GM18511 (cell line): ENCODE measurements at regions not wholly inside any gene's neighbourhood (a gene's known extent, or its start where the extent isn't known, plus 50 kb on each side); places are given as distances from the start of the nearest gene placed in this dataset.

Source experiments
- ATAC-seq: cut with Tn5 transposase; IDR thresholded peaks from one replicate; pipeline ENCODE4 v1.9.1; 2021; ENCODE audit warnings: mild to moderate bottlenecking, moderate library complexity; ENCODE audit not compliant: unreplicated experiment

- no peak for ATAC-seq
Observed at GRCh38 chr9:3161912-3162311, 318.0 kb upstream of the PUM3 start.

DNA sequence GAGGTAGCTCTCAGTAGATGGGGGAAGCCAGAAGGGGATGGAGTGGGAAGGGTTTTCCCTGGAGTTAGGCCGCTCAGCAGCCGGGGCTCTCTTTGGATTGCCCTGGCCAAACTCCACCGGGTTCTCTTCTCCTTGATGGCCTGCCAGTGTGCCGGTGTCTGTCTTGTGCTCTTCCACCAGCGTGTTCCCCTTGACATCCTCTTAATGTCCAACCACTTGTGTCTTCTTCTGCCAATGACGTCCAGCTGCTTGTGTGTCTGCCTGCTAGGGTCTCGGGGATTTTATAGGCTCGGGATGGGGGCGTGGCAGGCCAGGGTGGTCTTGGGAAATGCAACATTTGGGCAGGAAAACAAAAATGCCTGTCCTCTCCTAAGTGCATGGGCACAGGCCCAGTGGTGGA, 313.1 kb upstream of the PUM3 start:
- ATAC-seq = no peak

DNA sequence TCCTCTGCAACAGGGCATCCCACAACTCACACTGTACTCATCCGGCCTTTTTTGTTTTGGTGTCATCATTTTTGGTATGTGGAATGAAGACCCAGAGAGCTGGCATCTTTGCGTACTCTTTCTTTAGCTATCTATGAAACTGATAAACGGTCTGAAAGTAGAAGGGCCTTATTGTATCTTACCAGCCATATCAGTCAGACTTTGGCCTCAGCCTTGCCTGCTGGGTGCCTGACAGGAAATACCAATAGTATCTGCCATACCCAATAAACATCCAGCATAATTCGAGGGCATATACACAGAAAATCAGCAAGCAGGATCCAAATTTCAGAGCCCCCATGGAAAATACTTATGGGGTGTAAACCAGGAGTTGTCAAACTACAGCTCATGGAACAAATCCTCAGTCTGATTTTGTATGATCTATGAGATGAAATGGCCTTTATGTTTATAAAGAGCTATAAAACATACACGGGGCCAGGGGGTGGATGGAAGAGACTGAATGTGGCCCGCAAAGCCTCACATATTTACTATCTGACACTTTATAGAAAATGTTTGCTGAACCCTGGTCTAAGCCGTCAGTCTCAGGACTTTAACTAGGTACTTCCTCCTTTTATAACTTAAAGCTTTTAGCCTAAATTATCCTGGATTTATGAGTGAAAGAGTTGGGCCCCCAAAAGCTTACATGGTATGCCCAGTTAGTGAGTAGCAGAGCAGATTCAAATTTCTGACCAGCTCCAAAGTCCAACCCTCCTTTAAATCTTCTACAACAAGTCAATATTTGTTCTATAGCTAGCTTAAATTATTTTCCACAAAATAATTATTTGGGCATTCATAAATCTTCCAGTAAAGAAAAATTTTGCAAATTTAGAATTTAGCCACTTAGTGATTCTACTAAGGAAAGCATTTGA, 308.0 kb upstream of the PUM3 start:
- ATAC-seq = no peak

- no peak for ATAC-seq
Observed at GRCh38 chr9:3150074-3150473, 306.2 kb upstream of the PUM3 start.

- no peak for ATAC-seq
Observed at GRCh38 chr9:3138231-3139229, 294.6 kb upstream of the PUM3 start.

GRCh38 chr9:3137347-3137695, 293.4 kb upstream of the PUM3 start:
- no peak for ATAC-seq

DNA sequence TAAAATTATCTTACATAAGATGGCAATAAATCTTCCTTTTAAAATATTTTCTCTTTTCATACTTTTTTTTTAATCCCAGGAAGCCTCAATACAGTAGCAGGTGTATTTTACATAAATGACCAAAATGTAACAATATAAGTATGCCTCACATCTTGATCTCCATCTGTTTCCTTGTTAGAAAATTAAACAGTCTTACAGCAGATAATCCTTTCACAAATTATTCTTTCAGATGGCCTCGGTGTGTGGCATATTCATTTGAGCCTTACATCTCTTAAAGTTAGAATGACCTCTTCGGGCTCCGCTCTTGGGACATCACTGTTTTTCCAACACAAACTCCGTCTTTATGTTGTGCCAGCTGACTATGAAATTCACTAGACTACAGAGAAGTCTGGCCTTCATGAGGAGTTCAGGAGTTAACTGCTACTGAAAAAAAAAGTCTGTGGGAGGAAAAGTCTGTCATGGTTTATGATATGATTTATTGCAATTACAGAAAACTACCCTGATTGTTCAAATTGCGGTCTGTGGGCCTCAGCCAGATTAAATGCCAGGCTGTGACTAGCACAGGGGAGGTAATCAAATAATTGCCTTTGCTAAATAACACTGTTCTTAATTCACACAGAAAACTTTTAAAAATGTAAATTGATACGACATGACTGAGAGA, 292.9 kb upstream of the PUM3 start:
- no peak for ATAC-seq

DNA sequence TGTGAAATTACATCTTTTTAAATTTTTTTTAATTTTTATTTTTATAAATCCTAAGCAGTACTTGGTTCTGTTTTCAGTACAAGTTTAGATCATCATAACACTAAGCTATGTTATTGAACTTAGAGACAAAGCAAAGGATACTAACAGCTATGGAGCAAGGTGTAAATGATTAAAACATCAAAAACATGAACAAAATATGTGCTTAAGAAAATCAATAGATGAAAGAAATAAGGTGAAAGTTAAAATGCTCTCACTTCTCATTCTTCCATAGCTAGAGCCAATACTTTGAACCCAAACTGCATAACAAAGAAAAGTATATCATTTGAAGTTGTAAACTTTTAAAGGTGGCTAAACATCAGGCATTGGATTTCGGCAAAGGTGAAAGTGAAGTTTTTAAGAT, 292.3 kb upstream of the PUM3 start:
- ATAC-seq = no peak

DNA sequence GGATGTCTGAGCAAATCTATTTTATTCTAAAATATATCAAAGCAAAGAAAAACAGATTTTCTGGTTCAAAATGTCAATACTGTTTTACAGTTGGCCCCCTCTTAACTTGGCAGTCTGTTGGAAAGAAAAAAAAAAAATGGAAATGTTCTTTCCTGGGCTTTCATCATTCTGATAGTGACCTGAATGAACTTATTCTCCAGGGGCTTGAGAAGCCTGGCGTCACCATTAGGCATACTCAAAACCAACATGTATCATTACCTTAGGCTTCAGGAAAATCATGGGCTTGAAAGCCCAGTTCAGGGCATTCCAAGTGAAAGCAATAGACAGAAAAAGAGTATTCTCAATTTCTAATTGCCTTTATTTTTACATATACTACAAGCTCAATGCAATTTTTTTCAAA, 283.7 kb upstream of the PUM3 start:
- ATAC-seq = no peak

DNA sequence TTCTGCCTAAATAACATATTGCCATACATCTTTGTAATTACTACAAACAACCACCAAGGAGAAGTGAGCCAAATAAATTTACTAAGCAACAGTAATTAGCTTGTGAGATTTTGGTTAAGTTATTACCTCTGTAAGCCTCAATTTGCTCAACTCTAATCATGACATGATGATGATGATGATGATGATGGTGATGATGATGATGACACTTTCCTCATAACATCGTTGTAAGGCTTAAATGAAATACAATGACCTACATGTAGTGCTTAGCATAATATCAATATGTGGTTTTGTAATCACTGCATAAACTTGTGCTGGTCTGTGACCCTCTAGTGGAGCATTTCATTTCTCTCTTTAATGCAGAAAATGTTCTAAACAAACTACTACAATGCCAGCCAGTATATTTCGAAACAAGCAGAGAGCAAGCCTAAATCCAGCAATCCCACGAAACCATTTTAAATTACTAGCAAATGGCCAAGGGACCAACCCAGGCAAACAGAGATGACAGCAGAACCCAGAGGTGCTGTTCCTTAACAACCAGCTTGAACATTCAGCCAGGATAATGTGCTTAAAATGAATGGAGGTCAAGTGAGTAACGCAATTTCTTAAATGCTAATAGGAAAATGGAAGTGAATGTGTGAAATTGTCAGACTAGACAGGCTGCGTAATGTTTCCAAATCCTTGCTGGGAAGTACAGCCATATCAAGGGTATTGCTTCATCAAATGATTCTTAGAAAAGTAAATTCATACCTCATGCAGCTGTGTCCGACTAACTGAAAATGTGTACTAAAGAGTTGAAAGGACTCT, 281.9 kb upstream of the PUM3 start:
- no peak for ATAC-seq

- ATAC-seq = no peak
Observed at GRCh38 chr9:3124001-3124400, 280.1 kb upstream of the PUM3 start.

GRCh38 chr9:3118081-3118480, 274.2 kb upstream of the PUM3 start:
- ATAC-seq = no peak

DNA sequence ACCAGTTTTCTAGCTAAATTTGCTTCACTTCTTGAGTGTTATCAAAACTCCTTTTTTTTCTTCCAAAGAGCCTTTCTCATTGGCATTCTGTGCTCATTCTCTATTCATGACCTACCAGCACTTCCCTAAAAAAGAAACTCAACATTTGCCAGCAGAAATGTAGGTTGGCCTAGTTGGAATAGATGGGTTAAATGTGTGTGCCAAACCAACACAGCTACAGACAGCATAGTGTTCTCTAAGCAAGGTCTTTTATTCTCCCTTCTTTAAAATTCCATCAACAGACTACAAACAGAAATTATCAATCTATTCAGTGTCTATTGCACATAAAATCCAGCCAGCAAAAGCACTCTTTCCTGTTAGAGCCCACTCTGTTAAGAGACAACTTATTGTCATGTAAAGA, 255.8 kb upstream of the PUM3 start:
- no peak for ATAC-seq

GRCh38 chr9:3088219-3088618, 244.3 kb upstream of the PUM3 start:
- ATAC-seq = no peak

DNA sequence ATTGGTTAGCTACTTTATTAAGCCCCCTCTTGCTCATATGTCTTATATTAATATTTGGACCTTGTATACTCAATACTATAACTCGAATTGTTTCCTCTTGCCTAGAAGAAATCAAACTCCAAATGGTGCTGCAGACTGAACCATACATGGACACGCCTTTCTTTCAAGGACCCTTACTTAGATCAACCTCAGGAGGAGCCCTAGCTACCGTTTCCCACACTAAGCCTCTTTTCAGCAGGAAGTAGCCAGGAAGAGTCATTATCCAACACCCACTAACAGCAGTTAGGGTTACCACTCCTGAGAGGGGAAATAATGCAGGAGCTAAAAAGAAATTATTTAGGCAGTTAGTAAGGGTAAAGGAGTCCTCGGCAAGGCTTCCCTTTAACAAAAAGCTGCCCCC, 243.8 kb upstream of the PUM3 start:
- ATAC-seq = no peak

GRCh38 chr9:3080951-3081350, 237.1 kb upstream of the PUM3 start:
- ATAC-seq = no peak

DNA sequence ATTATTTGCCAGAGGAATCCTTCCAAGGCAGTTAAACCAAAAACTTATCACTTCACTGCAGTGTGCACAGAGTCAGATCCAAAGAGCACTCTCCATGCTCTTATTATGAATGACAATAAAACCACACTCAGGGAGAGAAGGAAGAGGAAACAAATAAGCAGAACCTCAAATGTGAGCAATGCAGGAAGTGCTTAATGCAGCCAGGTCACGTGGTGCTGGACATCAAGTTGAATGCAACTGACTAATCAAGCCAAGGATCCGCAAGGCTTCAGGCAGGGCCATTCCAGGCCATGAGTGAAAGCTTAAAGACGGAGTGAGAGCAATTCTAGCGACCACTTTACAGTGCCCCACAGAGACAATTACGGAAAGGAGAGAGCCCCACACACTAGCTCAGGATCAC, 230.4 kb upstream of the PUM3 start:
- ATAC-seq = no peak

DNA sequence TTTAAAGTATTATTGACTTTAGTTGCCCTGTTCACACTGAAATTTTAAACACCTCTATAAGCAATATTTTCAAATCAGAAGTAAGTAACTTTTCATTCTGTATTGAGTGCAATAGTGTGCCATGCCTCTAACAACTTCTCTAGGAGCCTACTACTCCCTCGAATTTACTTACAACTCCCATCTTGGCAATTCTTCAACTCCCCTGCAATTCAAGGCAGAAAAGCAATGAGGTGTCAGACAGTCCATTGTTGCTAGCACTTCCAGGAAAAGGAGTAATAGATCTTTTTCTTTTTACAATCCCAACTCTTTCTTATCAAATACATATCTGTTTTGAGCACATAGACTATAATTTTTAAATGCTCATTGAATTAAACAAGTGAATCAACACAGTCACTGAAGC, 222.7 kb upstream of the PUM3 start:
- ATAC-seq = no peak

GRCh38 chr9:3059781-3060468, 216.0 kb upstream of the PUM3 start:
- no peak for ATAC-seq

DNA sequence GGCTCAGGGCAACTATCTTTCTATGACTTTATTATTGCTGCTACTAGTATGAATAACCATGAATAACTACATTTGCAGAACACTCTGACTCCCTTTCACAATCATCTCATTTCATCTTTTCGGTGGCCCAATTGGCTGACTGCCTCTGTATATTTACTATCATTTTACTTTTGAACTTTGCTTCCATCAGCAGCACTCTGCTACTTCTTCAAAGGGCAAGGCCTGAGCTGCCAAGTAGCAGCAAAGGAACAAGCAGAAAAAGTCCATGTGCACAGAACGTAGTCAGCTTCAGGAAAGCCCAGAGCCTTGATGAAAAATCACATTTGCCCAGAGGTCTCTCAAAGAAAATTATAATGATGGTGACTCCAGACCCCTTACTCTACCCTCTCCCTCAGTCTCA, 214.5 kb upstream of the PUM3 start:
- ATAC-seq = no peak
